ENCODE measurements at regions not wholly inside any gene's neighbourhood (a gene's known extent, or its start where the extent isn't known, plus 50 kb on each side); places are given as distances from the start of the nearest gene placed in this dataset.
A peak's percentile ranks its signal among the peaks of the same experiment; 100 is the strongest.

- no peak for TF ChIP-seq CTCF (IDR thresholded peaks at IDR 0.05; ENCODE audit: low read depth, low read length, missing control alignments)
Observed at GRCh38 chr6:119586250-119586882, 236.8 kb upstream of the MAN1A1 start.

GRCh38 chr6:119584088-119584487 lies 234.5 kb upstream of the MAN1A1 start:
- no peak for TF ChIP-seq CTCF (IDR thresholded peaks at IDR 0.05; ENCODE audit: low read depth, low read length, missing control alignments)
- DNase-seq (ENCODE audit: extremely low read depth, low read depth), result no peak
- no peak overlapping the region for H3K4me3 ChIP-seq (replicated peaks; ENCODE audit: low read depth, low read length)

More at GRCh38 chr6:119586250-119586882, 236.8 kb upstream of the MAN1A1 start:
- DNase-seq (ENCODE audit: extremely low read depth, low read depth), result no peak
- H3K4me3 ChIP-seq (replicated peaks; ENCODE audit: low read depth, low read length), result no peak overlapping the region

- no peak for DNase-seq (ENCODE audit: extremely low read depth, low read depth)
- no peak overlapping the region for H3K4me3 ChIP-seq (replicated peaks; ENCODE audit: low read depth, low read length)
- TF ChIP-seq CTCF (IDR thresholded peaks at IDR 0.05; ENCODE audit: low read depth, low read length, missing control alignments), result no peak
Observed at GRCh38 chr6:119581220-119581619, 231.7 kb upstream of the MAN1A1 start.

GRCh38 chr6:119575721-119576120 lies 226.2 kb upstream of the MAN1A1 start:
- no peak overlapping the region for H3K4me3 ChIP-seq (replicated peaks; ENCODE audit: low read depth, low read length)
- peak; percentile 16 for DNase-seq (ENCODE audit: extremely low read depth, low read depth)
- no peak for TF ChIP-seq CTCF (IDR thresholded peaks at IDR 0.05; ENCODE audit: low read depth, low read length, missing control alignments)

GRCh38 chr6:119568580-119568979 lies 219.0 kb upstream of the MAN1A1 start:
- DNase-seq (ENCODE audit: extremely low read depth, low read depth), result no peak
- no peak for TF ChIP-seq CTCF (IDR thresholded peaks at IDR 0.05; ENCODE audit: low read depth, low read length, missing control alignments)
- no peak overlapping the region for H3K4me3 ChIP-seq (replicated peaks; ENCODE audit: low read depth, low read length)

- DNase-seq (ENCODE audit: extremely low read depth, low read depth), result no peak
- no peak for TF ChIP-seq CTCF (IDR thresholded peaks at IDR 0.05; ENCODE audit: low read depth, low read length, missing control alignments)
- H3K4me3 ChIP-seq (replicated peaks; ENCODE audit: low read depth, low read length), result no peak overlapping the region
Observed at GRCh38 chr6:119566546-119567260, 217.1 kb upstream of the MAN1A1 start.
